WTC11 (cell line): ENCODE measurements at regions not wholly inside any gene's neighbourhood (a gene's known extent, or its start where the extent isn't known, plus 50 kb on each side); places are given as distances from the start of the nearest gene placed in this dataset.

Experiments
- ATAC-seq: fragments of 200-7000 bp; cut with Tn5 transposase; 2 replicates; pipeline ENCODE4 v1.10.0; 2021; ENCODE audit warnings: mild to moderate bottlenecking, moderate library complexity
- CTCF ChIA-PET: fragments of 300-600 bp; sonication (Branson Sonifier 250); formaldehyde crosslinking; loops from one replicate; lab custom pipeline; 2021; ENCODE audit warnings: antibody characterized with exemption; lab: Charles Lee
- POLR2A ChIA-PET: fragments of 350-600 bp; sonication (Branson Sonifier 250); formaldehyde crosslinking; loops from one replicate; lab custom pipeline; 2021; ENCODE audit warnings: antibody characterized with exemption; lab: Charles Lee
- DNase-seq: peaks from one replicate; pipeline ENCODE4 v3.0.0; 2021; ENCODE audit warnings: low spot score
- H3K27ac Mint-ChIP-seq: 2 replicates; pipeline ENCODE4 v1.8.0; 2021; ENCODE audit warnings: mixed read lengths
- H3K27me3 Mint-ChIP-seq: 2 replicates; pipeline ENCODE4 v1.8.0; 2021; ENCODE audit warnings: low read depth, mild to moderate bottlenecking, moderate library complexity, mixed read lengths
- H3K36me3 Mint-ChIP-seq: 2 replicates; pipeline ENCODE4 v1.8.0; 2021; ENCODE audit warnings: mixed read lengths
- H3K4me1 Mint-ChIP-seq: 2 replicates; pipeline ENCODE4 v1.8.0; 2022; ENCODE audit warnings: mixed read lengths
- H3K4me3 Mint-ChIP-seq: 2 replicates; pipeline ENCODE4 v1.8.0; 2021; ENCODE audit warnings: mild to moderate bottlenecking, moderate library complexity, mixed read lengths
- H3K9me3 Mint-ChIP-seq: 2 replicates; pipeline ENCODE4 v1.8.0; 2021; ENCODE audit warnings: mixed read lengths
- CBFB ChIP-seq: sonication (generic); formaldehyde crosslinking; IDR thresholded peaks from 2 replicates; pipeline ENCODE4 v1.8.1; 2022; ENCODE audit warnings: mild to moderate bottlenecking, low read depth, missing genetic modification reagents
- CDX4 ChIP-seq: fragments of 250-450 bp; sonication (Bioruptor Pico); IDR thresholded peaks from 2 replicates; pipeline ENCODE4 v1.9.0; 2021; ENCODE audit warnings: moderate library complexity, mild to moderate bottlenecking, inconsistent platforms, borderline replicate concordance
- CREM ChIP-seq: sonication (generic); formaldehyde crosslinking; IDR thresholded peaks from 2 replicates; pipeline ENCODE4 v1.8.1; 2022; ENCODE audit warnings: mild to moderate bottlenecking, missing genetic modification reagents, moderate library complexity
- EMX1 ChIP-seq: fragments of 250-450 bp; sonication (Bioruptor Pico); IDR thresholded peaks from 2 replicates; pipeline ENCODE4 v1.8.0; 2021; ENCODE audit warnings: mild to moderate bottlenecking
- ESRRA ChIP-seq: sonication (generic); formaldehyde crosslinking; IDR thresholded peaks from 2 replicates; pipeline ENCODE4 v1.8.1; 2022; ENCODE audit warnings: mild to moderate bottlenecking, missing genetic modification reagents, borderline replicate concordance
- FOXK1 ChIP-seq: sonication (generic); formaldehyde crosslinking; IDR thresholded peaks from 2 replicates; pipeline ENCODE4 v1.8.0; 2022; ENCODE audit warnings: mild to moderate bottlenecking, moderate library complexity, missing genetic modification reagents
- FOXP4 ChIP-seq: sonication (generic); formaldehyde crosslinking; IDR thresholded peaks from 2 replicates; pipeline ENCODE4 v1.8.0; 2022; ENCODE audit warnings: mild to moderate bottlenecking, missing genetic modification reagents
- GTF2I ChIP-seq: fragments of 250-450 bp; sonication (Bioruptor Pico); conservative IDR thresholded peaks from 2 replicates; pipeline ENCODE4 v1.4.0; 2021; ENCODE audit warnings: mild to moderate bottlenecking
- JUN ChIP-seq: sonication (generic); formaldehyde crosslinking; IDR thresholded peaks from 2 replicates; pipeline ENCODE4 v1.8.0; 2023; ENCODE audit warnings: mild to moderate bottlenecking, missing genetic modification reagents
- MAX ChIP-seq: sonication (generic); formaldehyde crosslinking; IDR thresholded peaks from 2 replicates; pipeline ENCODE4 v1.8.0; 2022; ENCODE audit warnings: mild to moderate bottlenecking, missing genetic modification reagents
- NFATC4 ChIP-seq: fragments of 250-450 bp; sonication (Bioruptor Pico); IDR thresholded peaks from 2 replicates; pipeline ENCODE4 v1.9.0; 2021; ENCODE audit warnings: mild to moderate bottlenecking
- NFE2L1 ChIP-seq: sonication (generic); formaldehyde crosslinking; IDR thresholded peaks from 2 replicates; pipeline ENCODE4 v1.8.1; 2023; ENCODE audit warnings: missing genetic modification reagents
- NFYB ChIP-seq: sonication (generic); formaldehyde crosslinking; conservative IDR thresholded peaks from 2 replicates; pipeline ENCODE4 v1.8.0; 2022; ENCODE audit warnings: low read depth, missing genetic modification reagents
- OVOL2 ChIP-seq: fragments of 250-450 bp; sonication (Bioruptor Pico); IDR thresholded peaks from 2 replicates; pipeline ENCODE4 v1.9.0; 2021; ENCODE audit warnings: mild to moderate bottlenecking, borderline replicate concordance
- SMAD3 ChIP-seq: sonication (generic); formaldehyde crosslinking; IDR thresholded peaks from 2 replicates; pipeline ENCODE4 v1.8.0; 2022; ENCODE audit warnings: missing genetic modification reagents, mild to moderate bottlenecking, borderline replicate concordance
- TEAD1 ChIP-seq: sonication (generic); formaldehyde crosslinking; IDR thresholded peaks from 2 replicates; pipeline ENCODE4 v1.8.0; 2022; ENCODE audit warnings: mild to moderate bottlenecking, missing genetic modification reagents
- USF1 ChIP-seq: sonication (generic); formaldehyde crosslinking; IDR thresholded peaks from 2 replicates; pipeline ENCODE4 v1.8.0; 2022; ENCODE audit warnings: mild to moderate bottlenecking, missing genetic modification reagents
- USF2 ChIP-seq: sonication (generic); formaldehyde crosslinking; IDR thresholded peaks from 2 replicates; pipeline ENCODE4 v1.8.1; 2023; ENCODE audit warnings: mild to moderate bottlenecking, missing genetic modification reagents, moderate library complexity
- ZNF232 ChIP-seq: sonication (generic); formaldehyde crosslinking; IDR thresholded peaks from 2 replicates; pipeline ENCODE4 v1.8.0; 2022; ENCODE audit warnings: mild to moderate bottlenecking, missing genetic modification reagents
- ZNF281 ChIP-seq: sonication (generic); formaldehyde crosslinking; IDR thresholded peaks from 2 replicates; pipeline ENCODE4 v1.8.0; 2023; ENCODE audit warnings: mild to moderate bottlenecking, missing genetic modification reagents
- ZNF396 ChIP-seq: fragments of 250-450 bp; sonication (Bioruptor Pico); IDR thresholded peaks from 2 replicates; pipeline ENCODE4 v1.8.0; 2021; ENCODE audit warnings: mild to moderate bottlenecking, moderate library complexity, borderline replicate concordance
- ZNF423 ChIP-seq: fragments of 250-450 bp; sonication (Bioruptor Pico); IDR thresholded peaks from 2 replicates; pipeline ENCODE4 v2.1.2; 2022; ENCODE audit warnings: mild to moderate bottlenecking, moderate library complexity
- ZNF512 ChIP-seq: sonication (generic); formaldehyde crosslinking; IDR thresholded peaks from 2 replicates; pipeline ENCODE4 v1.8.1; 2022; ENCODE audit warnings: missing genetic modification reagents, borderline replicate concordance

GRCh38 chr11:69884286-69884685 lies 65.1 kb upstream of the FGF3 start:
- Mint-ChIP-seq H3K4me3 (no peak overlapping the region), H3K36me3 (no peaks in the 10 kb centered on the region), H3K27ac (no peak overlapping the region), H3K9me3 (no peaks in the 10 kb centered on the region), H3K27me3 (no peaks in the 10 kb centered on the region), H3K4me1 (peaks cover 8% of the 10 kb centered on the region)
- ATAC-seq (no peak), DNase-seq (no peak)
- POLR2A ChIA-PET = no interaction called here
- CTCF ChIA-PET = interaction anchor here (1.2 to 3.2 kb wide), 5 partner anchors 8 to 179 kb away, joined by 3 to 24 read pairs (median 17); no protein-coding TSS in a partner anchor
- TF ChIP-seq ZNF281 (CRISPR knock-in tag) (no peak), ZNF232 (CRISPR knock-in tag) (no peak), NFE2L1 (CRISPR knock-in tag) (no peak), JUN (CRISPR knock-in tag) (no peak), CBFB (CRISPR knock-in tag) (no peak), NFYB (CRISPR knock-in tag) (no peak), ZNF423 (no peak), EMX1 (CRISPR knock-in tag) (no peak), FOXK1 (CRISPR knock-in tag) (no peak), GTF2I (no peak), OVOL2 (CRISPR knock-in tag) (no peak), MAX (CRISPR knock-in tag) (no peak), SMAD3 (CRISPR knock-in tag) (no peak), USF2 (CRISPR knock-in tag) (no peak), USF1 (CRISPR knock-in tag) (no peak)

- CTCF ChIA-PET = interaction anchor here (1.8 to 2.7 kb wide), 2 partner anchors 8 to 176 kb away, joined by 4 to 17 read pairs; no protein-coding TSS in a partner anchor
- no peak overlapping the region for H3K4me3 Mint-ChIP-seq
- no peak overlapping the region for H3K27ac Mint-ChIP-seq
- no peaks in the 10 kb centered on the region for H3K36me3 Mint-ChIP-seq
- H3K27me3 Mint-ChIP-seq = peaks cover 3% of the 10 kb centered on the region
- no peaks in the 10 kb centered on the region for H3K9me3 Mint-ChIP-seq
- POLR2A ChIA-PET = no interaction called here
- no peak for ATAC-seq
- DNase-seq = no peak
- H3K4me1 Mint-ChIP-seq = peaks cover 11% of the 10 kb centered on the region
- TF ChIP-seq NFATC4 (CRISPR knock-in tag) (no peak), CDX4 (CRISPR knock-in tag) (no peak), ZNF396 (no peak), CREM (CRISPR knock-in tag) (no peak), TEAD1 (CRISPR knock-in tag) (no peak), ZNF512 (CRISPR knock-in tag) (no peak), FOXP4 (CRISPR knock-in tag) (no peak), USF1 (CRISPR knock-in tag) (no peak), ESRRA (CRISPR knock-in tag) (no peak)
These were observed 65.5 kb upstream of the FGF3 start for GRCh38 chr11:69884751-69885150.
